ENCODE measurements at regions not wholly inside any gene's neighbourhood (a gene's known extent, or its start where the extent isn't known, plus 50 kb on each side); places are given as distances from the start of the nearest gene placed in this dataset.

DNA sequence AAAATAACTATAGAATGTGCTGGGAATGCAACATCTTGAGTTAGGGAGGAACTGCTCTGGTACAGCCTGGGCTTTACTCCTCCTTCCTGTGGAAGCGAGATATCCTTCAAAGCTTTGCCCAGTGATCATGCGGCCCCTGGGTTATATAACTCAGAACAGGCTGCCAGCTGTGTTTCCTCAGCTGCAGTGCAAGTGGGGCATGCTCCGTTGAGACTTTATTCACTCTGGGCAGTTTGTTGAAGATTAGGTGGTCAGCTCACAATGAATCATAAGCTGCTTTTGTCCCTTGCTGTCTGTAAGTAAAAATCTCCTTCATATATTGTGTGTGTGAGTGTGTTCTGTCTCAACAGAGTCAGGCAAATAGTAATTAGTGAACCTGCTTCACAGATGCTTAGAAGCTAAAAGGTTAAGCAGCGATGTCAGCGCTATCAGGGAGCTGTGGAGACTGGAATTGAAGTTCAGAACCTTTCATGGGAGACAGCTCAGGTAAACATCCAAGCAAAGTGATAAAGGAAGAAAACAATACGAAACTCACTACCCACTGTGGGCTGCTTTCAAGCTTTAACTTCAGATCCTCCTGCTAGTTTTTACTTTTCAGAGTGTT, 688.4 kb downstream of the HTR1B start:
- 46% methylated on average over 6 of the region's 6 CpGs for WGBS
- TF ChIP-seq JUND (IDR thresholded peaks at IDR 0.05): no peak
- TF ChIP-seq GABPA (IDR thresholded peaks at IDR 0.05 in 1 of 2, conservative IDR thresholded peaks at IDR 0.05 in 1 of 2): no peak
- TF ChIP-seq TAF1 (conservative IDR thresholded peaks at IDR 0.05): no peak
- TF ChIP-seq, protein P1, sequence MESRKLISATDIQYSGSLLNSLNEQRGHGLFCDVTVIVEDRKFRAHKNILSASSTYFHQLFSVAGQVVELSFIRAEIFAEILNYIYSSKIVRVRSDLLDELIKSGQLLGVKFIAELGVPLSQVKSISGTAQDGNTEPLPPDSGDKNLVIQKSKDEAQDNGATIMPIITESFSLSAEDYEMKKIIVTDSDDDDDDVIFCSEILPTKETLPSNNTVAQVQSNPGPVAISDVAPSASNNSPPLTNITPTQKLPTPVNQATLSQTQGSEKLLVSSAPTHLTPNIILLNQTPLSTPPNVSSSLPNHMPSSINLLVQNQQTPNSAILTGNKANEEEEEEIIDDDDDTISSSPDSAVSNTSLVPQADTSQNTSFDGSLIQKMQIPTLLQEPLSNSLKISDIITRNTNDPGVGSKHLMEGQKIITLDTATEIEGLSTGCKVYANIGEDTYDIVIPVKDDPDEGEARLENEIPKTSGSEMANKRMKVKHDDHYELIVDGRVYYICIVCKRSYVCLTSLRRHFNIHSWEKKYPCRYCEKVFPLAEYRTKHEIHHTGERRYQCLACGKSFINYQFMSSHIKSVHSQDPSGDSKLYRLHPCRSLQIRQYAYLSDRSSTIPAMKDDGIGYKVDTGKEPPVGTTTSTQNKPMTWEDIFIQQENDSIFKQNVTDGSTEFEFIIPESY (IDR thresholded peaks at IDR 0.05): no peak
- TF ChIP-seq HNF4A (conservative IDR thresholded peaks at IDR 0.05): no peak
- TF ChIP-seq, protein P2, sequence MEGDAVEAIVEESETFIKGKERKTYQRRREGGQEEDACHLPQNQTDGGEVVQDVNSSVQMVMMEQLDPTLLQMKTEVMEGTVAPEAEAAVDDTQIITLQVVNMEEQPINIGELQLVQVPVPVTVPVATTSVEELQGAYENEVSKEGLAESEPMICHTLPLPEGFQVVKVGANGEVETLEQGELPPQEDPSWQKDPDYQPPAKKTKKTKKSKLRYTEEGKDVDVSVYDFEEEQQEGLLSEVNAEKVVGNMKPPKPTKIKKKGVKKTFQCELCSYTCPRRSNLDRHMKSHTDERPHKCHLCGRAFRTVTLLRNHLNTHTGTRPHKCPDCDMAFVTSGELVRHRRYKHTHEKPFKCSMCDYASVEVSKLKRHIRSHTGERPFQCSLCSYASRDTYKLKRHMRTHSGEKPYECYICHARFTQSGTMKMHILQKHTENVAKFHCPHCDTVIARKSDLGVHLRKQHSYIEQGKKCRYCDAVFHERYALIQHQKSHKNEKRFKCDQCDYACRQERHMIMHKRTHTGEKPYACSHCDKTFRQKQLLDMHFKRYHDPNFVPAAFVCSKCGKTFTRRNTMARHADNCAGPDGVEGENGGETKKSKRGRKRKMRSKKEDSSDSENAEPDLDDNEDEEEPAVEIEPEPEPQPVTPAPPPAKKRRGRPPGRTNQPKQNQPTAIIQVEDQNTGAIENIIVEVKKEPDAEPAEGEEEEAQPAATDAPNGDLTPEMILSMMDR (IDR thresholded peaks at IDR 0.05; ENCODE audit: low read depth, low read length, missing input control): no peak
- TF ChIP-seq EGR1 (IDR thresholded peaks at IDR 0.05; ENCODE audit: low read depth in 2 of 2): no peak
- TF ChIP-seq YY1 (IDR thresholded peaks at IDR 0.05): no peak

DNA sequence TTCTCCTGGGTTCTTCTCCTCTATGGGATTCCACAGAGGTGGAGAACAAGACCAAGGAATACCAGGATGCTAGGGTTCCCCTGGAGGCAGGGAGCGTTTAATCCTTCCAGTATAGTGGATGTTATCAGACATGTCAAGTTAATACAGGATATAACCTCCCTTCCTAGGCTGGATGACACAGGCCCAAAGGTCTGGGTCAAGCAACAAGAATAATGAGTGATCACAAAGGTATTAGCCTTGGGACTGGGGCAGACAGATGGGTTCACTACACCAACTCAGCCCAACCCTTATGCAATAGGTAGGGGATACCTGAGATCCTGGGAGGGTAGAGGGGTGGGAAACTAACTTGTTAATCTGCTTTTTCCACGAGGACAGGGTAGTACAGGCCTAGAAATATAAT, 690.3 kb downstream of the HTR1B start:
- no peak for DNase-seq (ENCODE audit: low spot score)
- H3K9ac ChIP-seq (ENCODE audit: low read depth in 1 of 2, low read length in 2 of 2): no peak overlapping the region
- no peaks in the 10 kb centered on the region for H3K9me3 ChIP-seq (ENCODE audit: control insufficient read depth in 4 of 4, low read length in 3 of 4)
- H3K4me3 ChIP-seq (ENCODE audit: low read depth in 1 of 3, low read length in 3 of 3): no peak overlapping the region
- no peaks in the 10 kb centered on the region for H3K27me3 ChIP-seq (ENCODE audit: control insufficient read depth in 4 of 4, insufficient read depth in 4 of 4, low read length in 3 of 4)
- 6% methylated on average over 2 of the region's 2 CpGs for WGBS
- H3K36me3 ChIP-seq (ENCODE audit: control insufficient read depth in 4 of 4, insufficient read depth in 3 of 4, low read depth in 1 of 4, low read length in 3 of 4): no peaks in the 10 kb centered on the region
- no peaks in the 10 kb centered on the region for H3K4me1 ChIP-seq (ENCODE audit: control insufficient read depth in 4 of 4, insufficient read depth in 4 of 4, low read length in 3 of 4)
- TF ChIP-seq FOXA2 (IDR thresholded peaks at IDR 0.05) (no peak), JUND (IDR thresholded peaks at IDR 0.05) (no peak), HNF4G (IDR thresholded peaks at IDR 0.05) (no peak), FOXA1 (IDR thresholded peaks at IDR 0.05) (no peak), TAF1 (conservative IDR thresholded peaks at IDR 0.05) (no peak), SP1 (IDR thresholded peaks at IDR 0.05) (no peak), EGR1 (IDR thresholded peaks at IDR 0.05; ENCODE audit: low read depth in 2 of 2) (no peak), GABPA (IDR thresholded peaks at IDR 0.05 in 1 of 2, conservative IDR thresholded peaks at IDR 0.05 in 1 of 2) (no peak), RAD21 (IDR thresholded peaks at IDR 0.05) (no peak)
- TF ChIP-seq, protein P3, sequence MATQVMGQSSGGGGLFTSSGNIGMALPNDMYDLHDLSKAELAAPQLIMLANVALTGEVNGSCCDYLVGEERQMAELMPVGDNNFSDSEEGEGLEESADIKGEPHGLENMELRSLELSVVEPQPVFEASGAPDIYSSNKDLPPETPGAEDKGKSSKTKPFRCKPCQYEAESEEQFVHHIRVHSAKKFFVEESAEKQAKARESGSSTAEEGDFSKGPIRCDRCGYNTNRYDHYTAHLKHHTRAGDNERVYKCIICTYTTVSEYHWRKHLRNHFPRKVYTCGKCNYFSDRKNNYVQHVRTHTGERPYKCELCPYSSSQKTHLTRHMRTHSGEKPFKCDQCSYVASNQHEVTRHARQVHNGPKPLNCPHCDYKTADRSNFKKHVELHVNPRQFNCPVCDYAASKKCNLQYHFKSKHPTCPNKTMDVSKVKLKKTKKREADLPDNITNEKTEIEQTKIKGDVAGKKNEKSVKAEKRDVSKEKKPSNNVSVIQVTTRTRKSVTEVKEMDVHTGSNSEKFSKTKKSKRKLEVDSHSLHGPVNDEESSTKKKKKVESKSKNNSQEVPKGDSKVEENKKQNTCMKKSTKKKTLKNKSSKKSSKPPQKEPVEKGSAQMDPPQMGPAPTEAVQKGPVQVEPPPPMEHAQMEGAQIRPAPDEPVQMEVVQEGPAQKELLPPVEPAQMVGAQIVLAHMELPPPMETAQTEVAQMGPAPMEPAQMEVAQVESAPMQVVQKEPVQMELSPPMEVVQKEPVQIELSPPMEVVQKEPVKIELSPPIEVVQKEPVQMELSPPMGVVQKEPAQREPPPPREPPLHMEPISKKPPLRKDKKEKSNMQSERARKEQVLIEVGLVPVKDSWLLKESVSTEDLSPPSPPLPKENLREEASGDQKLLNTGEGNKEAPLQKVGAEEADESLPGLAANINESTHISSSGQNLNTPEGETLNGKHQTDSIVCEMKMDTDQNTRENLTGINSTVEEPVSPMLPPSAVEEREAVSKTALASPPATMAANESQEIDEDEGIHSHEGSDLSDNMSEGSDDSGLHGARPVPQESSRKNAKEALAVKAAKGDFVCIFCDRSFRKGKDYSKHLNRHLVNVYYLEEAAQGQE (IDR thresholded peaks at IDR 0.05): no peak
- TF ChIP-seq, protein P4, sequence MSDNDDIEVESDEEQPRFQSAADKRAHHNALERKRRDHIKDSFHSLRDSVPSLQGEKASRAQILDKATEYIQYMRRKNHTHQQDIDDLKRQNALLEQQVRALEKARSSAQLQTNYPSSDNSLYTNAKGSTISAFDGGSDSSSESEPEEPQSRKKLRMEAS (IDR thresholded peaks at IDR 0.05): no peak
- TF ChIP-seq, protein P2 (IDR thresholded peaks at IDR 0.05; ENCODE audit: low read depth, low read length, missing input control): no peak
- H3K27ac ChIP-seq (ENCODE audit: low read depth in 1 of 2, low read length in 2 of 2): no peak overlapping the region

More for the DNA sequence above, 688.4 kb downstream of the HTR1B start:
- H3K9me3 ChIP-seq (ENCODE audit: control insufficient read depth in 4 of 4, low read length in 3 of 4): no peaks in the 10 kb centered on the region
- no peak overlapping the region for H3K27ac ChIP-seq (ENCODE audit: low read depth in 1 of 2, low read length in 2 of 2)
- no peak overlapping the region for H3K4me3 ChIP-seq (ENCODE audit: low read depth in 1 of 3, low read length in 3 of 3)
- no peaks in the 10 kb centered on the region for H3K27me3 ChIP-seq (ENCODE audit: control insufficient read depth in 4 of 4, insufficient read depth in 4 of 4, low read length in 3 of 4)
- H3K9ac ChIP-seq (ENCODE audit: low read depth in 1 of 2, low read length in 2 of 2): no peak overlapping the region
- no peaks in the 10 kb centered on the region for H3K36me3 ChIP-seq (ENCODE audit: control insufficient read depth in 4 of 4, insufficient read depth in 3 of 4, low read depth in 1 of 4, low read length in 3 of 4)
- no peaks in the 10 kb centered on the region for H3K4me1 ChIP-seq (ENCODE audit: control insufficient read depth in 4 of 4, insufficient read depth in 4 of 4, low read length in 3 of 4)
- no peak for DNase-seq (ENCODE audit: low spot score)

Measured in liver (tissue), 8 donors.